Fibroblast of skin of back (primary cell): ENCODE measurements at regions not wholly inside any gene's neighbourhood (a gene's known extent, or its start where the extent isn't known, plus 50 kb on each side); places are given as distances from the start of the nearest gene placed in this dataset.

Experiments
- DNase-seq: peaks from one replicate; pipeline ENCODE4 v3.0.0-alpha.2; 2013

DNA sequence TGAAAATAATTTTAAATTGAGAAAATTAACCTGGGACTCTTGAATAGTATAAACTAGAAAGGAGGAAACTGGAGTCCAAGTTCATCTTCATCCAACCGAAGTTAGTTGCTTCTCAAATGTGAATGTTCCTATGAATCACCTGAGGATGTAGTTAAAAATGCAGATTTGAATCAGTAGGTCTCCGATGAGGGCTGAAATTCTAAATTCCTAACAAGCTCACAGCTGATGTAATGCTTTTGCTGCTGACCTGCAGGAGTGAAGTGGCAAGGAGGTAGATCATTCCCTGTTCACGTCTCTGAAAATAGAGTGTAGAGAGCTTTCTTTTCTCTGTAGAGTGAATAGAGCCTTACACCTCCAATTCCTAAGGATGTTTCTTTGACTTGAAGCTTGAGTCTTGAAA, 685.5 kb downstream of the CPS1 start:
- no peak for DNase-seq

DNA sequence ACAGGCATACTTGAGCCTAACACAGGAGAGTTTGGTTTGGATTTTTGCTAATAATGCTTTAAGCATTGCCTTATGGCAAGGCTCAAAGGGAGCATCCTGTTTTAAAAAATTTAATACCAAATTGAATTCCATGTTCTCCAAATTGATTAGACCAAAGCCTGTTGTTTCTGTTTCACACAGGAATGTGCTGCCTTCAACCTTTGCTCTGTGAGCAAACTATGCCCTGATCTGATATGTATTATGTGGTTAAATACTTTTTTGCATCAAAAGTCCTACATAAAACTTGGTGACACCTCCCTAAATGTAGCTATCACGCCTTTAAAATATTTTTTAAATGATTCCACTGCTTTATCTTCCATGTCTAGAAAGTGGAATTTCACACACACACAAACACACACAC, 691.4 kb downstream of the CPS1 start:
- DNase-seq: no peak

DNA sequence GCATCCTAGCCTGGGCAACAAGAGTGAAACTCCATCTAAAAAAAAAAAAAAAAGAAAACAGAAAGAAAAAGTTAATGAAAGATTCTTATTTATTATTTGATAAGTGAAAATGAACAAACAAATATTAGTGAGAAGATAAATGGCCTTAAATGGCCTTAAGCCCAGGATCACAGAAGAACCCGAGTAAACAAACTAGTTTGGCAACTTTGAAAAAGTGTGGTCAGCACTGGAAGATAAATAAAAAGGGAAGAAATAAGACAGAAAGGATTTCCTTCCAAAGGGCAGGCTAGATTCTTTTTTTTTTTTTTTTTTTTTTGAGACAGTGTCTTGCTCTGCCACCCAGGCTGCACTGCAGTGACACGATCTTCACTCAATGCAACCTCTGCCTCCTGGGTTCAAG, 692.4 kb downstream of the CPS1 start:
- no peak for DNase-seq

DNA sequence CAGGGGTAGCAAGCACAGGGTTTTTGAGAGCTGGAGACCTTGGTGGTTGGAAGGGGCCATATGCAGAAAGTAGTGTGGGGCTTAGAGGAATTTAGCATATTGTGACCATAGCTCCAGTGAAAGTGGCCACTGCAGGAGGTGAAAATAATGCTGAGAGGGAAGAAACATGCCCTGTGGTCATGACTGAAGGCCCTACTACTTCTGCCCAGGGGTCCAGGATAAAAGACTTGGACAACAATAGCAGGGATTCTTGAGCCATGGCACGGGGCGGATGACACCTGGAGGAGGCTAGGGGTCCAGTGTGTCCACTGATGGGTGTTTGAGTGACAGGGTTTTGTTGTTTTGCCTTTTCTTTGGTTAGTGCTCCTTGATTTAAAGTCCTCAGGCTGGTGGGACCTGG, 694.6 kb downstream of the CPS1 start:
- no peak for DNase-seq

DNA sequence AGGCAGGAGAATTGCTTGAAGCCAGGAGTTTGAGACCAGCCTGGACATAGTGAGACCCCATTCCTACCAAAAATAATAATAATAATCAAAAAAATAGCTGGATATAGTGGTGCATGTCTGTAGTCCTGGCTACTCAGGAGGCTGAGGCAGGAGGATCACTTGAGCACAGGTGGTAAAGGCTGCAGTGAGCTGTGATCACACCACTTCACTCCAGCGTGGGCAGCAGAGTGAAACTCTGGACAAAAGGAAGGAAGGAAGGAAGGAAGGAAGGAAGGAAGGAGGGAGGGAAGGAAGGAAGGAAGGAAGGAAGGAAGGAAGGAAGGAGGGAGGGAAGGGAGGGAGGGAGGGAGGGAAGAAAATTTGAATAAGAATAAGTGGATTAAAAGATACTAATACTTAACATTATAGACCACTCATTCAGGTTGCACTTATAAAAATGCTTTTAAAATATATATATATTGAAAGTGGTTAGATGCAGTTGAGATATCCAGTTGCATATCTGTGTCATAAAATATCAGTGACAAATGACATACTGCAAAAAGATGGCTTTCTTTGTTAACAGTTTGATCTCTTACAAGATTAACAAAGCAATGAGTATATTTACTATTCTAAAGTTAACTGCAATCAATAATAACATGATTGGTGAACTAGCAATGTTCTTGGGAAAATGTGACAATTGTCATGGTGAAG, 702.4 kb downstream of the CPS1 start:
- no peak for DNase-seq

DNA sequence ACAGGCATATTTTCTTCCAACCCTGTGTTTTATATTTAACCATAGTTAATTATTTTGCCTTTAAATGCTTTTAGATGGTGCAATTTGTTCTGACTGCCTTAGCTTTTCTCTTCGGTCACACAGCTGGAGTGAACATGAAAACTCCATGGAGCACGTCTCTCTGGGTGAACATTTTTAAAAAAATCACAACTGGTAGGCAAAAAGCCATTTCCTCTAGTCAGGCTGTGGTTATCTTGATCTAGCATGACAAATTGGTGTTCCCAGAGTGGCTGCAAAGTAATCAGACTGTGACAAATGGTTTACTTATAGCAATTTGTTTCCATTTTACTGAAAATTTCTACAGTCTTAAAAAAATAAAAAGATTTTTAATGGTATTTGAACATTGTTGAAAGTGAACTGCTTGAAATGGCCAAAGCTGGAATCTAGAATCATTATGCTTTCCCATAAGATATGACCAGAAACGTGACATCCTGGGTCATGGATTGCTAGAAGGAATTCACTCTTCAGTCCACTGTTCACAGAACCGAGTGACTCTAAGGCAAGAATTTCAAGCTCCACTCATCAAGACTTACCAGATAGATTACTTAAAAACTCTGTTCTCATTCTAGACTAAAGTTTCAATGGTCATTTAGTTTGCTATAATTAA, 703.6 kb downstream of the CPS1 start:
- DNase-seq: no peak

DNA sequence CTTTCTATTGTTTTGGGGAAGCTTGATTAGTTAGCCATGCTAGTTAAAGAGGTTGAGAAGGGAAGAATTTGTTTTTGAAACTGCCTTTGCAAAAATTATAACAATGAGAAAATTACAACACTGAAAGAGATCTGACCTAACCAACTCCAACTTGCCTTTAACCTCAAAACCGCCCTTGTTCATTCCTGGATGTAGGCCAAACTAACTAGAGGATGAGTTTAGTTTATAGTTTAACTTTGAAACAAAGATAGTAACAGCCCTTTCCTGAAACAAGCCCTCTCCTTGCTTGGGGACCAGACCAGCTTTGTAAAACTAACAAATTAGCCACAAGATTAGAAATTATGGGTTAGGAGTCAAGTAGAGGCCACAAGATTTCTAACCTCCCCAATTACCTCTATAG, 713.9 kb downstream of the CPS1 start:
- DNase-seq: no peak

DNA sequence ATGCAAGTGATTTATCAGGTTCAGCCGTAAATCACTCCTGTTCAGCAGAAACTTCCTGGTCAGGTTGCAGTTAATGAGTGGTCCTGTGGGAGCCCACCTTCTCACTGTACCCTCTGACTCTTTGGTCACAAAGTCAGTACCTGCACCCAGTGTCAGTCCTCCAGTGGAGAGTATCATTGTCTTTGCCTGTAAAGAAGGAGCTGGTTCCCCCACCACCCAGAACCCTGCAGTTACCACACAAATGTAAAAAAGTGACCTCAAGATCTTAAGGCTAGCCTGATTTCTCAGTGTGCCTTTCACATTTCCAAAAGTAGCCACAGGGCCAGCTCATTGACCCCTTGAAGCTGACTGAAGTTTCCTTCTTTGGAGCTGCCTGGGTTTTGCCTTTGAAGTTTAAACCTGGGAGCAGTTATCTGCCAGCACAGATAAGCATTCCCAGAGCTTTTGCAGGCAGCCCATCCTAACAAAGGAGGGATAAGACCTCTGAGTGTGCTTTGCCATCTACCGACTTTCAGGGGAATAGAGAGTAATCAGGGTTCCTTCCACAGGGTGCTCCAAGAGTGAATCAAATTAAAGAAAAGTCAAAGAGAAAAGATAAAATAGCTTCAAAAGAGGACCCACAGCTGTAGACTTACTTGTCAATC, 725.2 kb downstream of the CPS1 start:
- DNase-seq: no peak

DNA sequence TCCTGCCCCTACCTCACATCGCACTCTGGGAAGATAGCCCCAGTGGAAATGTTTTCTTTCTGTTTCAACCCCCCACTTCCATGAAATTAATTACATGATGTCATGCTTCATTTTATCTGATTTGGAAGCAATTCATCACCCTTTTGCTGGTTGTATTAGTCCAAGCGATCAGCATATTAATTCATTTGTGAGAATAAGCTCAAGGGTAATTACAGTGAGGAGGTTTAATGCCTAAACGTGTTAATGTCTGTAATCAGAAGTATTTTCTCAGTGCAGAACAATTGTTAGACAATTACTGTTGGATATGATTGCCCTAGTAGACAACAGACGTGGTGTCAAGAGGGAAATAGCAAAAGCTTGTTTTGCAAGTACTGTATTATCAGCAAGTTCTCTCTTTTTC, 746.3 kb downstream of the CPS1 start:
- DNase-seq: no peak

DNA sequence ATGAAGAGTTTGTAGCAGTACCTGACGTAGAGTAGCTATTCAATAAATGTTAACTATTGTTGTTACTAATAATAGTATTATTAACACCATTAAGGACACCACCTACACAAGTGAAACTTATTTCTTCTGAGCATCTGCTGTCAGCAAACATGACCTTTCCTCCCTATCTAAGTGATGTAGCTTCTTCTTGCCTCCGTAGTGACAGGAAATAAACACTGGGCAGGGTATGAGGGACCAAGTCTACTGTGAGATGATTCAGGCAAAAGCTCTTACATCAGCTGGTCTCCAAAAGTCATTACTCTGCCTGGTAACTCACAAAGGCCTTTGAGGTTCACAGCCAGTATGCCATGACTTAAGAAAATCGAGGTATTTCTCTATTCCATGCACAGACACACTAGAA, 750.5 kb downstream of the CPS1 start:
- no peak for DNase-seq
